Rectal smooth muscle tissue (tissue), 1 donor: ENCODE measurements at regions not wholly inside any gene's neighbourhood (a gene's known extent, or its start where the extent isn't known, plus 50 kb on each side); places are given as distances from the start of the nearest gene placed in this dataset.
"Not testable (repeated sequence)": the region's sequence is repeated elsewhere in the genome, so short reads cannot be mapped to it uniquely, and the experiment has no call there.

Experiments
- H3K27ac ChIP-seq: one replicate; pipeline ENCODE4 v1.7.0; 2013; ENCODE audit warnings: low read depth, low read length, inconsistent platforms
- H3K27me3 ChIP-seq: one replicate; pipeline ENCODE4 v1.7.0; 2013; ENCODE audit warnings: low read length; ENCODE audit not compliant: control insufficient read depth, insufficient read depth
- H3K36me3 ChIP-seq: one replicate; pipeline ENCODE4 v1.7.0; 2013; ENCODE audit warnings: low read length; ENCODE audit not compliant: control insufficient read depth, insufficient read depth
- H3K4me1 ChIP-seq: one replicate; pipeline ENCODE4 v1.7.0; 2013; ENCODE audit warnings: low read length; ENCODE audit not compliant: control insufficient read depth, insufficient read depth
- H3K4me3 ChIP-seq: one replicate; pipeline ENCODE4 v1.7.0; 2013; ENCODE audit warnings: low read length
- H3K9ac ChIP-seq: one replicate; pipeline ENCODE4 v1.7.0; 2013; ENCODE audit warnings: low read length

DNA sequence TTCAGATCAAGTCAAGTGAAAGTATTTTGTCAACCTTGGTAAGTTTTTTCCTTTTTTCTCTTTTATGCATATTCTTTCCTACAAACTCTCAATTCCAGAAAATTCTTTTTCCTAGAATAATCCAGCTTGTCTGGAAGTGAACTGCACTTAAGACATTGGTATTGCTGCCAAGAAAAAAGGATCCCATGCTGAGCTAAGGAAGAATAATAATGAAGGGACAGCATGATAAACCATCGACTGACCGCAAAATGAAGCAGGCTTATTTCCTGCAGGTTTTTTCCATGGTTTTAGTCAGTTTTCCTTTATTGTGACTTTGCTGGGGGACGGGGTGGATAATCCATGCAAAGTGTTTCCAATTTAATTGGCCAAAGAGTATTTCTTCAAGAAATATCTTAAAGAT, 857.6 kb upstream of the SLC35B3 start:
- H3K9ac ChIP-seq: no peak overlapping the region
- H3K36me3 ChIP-seq: no peaks in the 10 kb centered on the region
- no peaks in the 10 kb centered on the region for H3K27me3 ChIP-seq
- no peak overlapping the region for H3K27ac ChIP-seq
- no peak overlapping the region for H3K4me3 ChIP-seq
- no peaks in the 10 kb centered on the region for H3K4me1 ChIP-seq

DNA sequence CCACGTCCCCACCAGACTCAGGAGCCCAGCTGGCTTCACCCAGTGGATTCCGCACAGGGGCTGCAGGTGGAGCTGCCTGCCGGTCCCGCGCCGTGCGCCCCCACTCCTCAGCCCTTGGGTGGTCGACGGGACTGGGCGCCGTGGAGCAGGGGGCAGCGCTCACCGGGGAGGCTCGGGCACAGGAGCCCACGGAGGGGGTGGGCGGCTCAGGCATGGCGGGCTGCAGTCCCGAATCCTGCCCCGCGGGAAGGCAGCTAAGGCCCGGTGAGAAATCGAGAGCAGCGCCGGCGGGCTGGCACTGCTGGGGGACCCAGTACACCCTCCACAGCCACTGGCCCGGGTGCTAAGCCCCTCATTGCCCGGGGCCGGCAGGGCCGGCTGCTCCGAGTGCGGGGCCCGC, 855.0 kb upstream of the SLC35B3 start:
- H3K36me3 ChIP-seq, H3K9ac ChIP-seq, H3K4me1 ChIP-seq, H3K27me3 ChIP-seq, H3K27ac ChIP-seq, H3K4me3 ChIP-seq: not testable (repeated sequence)

DNA sequence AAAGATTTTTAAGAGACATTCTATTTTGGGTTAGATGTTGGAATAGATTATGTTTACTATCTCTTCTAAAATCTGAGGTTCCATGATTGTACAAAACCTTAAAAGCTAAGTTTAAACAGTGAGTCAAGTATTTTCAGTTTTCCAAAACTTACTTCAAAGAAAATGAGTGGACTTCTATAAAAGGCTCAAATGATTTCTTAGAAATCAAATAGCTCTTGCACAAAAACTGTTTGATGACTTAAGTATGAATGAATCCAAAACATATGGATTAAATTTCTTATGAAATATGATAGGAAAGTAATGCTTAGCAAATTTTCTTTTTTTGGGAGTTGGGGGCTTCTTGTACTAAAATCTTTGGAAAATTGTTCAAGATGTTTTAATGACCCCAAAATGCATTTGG, 837.3 kb upstream of the SLC35B3 start:
- no peaks in the 10 kb centered on the region for H3K36me3 ChIP-seq
- no peaks in the 10 kb centered on the region for H3K4me1 ChIP-seq
- H3K27ac ChIP-seq: no peak overlapping the region
- no peaks in the 10 kb centered on the region for H3K27me3 ChIP-seq
- H3K9ac ChIP-seq: no peak overlapping the region
- H3K4me3 ChIP-seq: no peak overlapping the region

DNA sequence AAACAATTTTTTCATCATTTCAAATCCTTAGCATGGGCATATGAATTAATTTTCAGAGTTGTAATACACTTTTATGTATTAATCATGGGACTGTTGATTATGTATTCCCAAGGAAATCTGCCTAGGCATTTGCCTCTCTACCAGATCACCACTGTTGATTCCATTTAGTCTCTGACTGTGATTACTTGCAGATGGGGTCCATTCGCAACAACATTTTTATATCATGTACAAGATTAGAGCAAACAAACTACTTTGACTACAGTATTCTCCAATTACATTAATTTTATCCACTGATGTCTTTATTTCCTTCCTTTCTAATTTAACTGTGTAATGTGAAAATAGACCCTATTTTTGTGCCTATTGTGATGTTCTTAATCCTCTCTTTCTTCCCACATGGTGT, 831.4 kb upstream of the SLC35B3 start:
- Histone ChIP-seq H3K36me3 (no peaks in the 10 kb centered on the region), H3K27me3 (no peaks in the 10 kb centered on the region)

DNA sequence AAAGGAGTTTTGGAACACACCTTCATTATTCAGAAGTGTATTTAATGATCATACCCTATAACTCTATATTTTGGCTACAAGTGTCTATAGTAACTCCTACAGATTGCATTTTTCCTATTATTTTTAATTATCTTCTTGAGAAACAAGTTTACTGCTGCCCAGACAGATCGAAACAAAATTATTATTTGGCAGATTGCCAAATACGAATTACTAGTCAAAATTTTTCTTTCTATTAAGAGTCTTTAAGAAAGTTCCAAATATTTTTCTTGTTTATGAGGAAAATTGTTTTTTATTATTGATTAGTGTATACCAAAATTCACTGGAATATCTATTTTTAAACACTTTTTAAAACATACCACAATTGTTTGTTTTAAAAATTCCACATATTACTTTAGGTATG, 821.9 kb upstream of the SLC35B3 start:
- Histone ChIP-seq H3K27me3 (no peaks in the 10 kb centered on the region), H3K36me3 (no peaks in the 10 kb centered on the region), H3K27ac (no peak overlapping the region), H3K4me3 (no peak overlapping the region), H3K4me1 (no peaks in the 10 kb centered on the region), H3K9ac (no peak overlapping the region)

More for the DNA sequence above, 831.4 kb upstream of the SLC35B3 start:
- no peaks in the 10 kb centered on the region for H3K4me1 ChIP-seq
- H3K9ac ChIP-seq: no peak overlapping the region
- H3K27ac ChIP-seq: no peak overlapping the region
- H3K4me3 ChIP-seq: no peak overlapping the region

DNA sequence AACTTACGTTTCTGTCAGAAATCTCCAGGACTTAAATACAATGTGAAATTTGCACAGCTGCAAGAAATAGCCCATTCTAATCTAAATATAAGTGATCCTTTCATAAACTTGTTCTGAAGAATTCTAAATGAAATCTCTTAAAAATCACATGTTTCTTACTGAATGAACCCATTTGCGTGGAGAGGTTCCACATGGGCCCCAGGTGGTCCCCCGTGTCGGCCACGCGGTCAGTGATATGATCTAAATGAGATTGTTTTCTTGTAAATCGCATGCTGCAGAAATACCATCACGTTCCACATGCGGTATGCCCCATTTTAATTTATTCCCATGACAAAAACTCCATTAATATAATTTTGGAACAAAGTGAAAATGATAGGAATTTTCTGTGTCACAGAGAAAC, 818.9 kb upstream of the SLC35B3 start:
- Histone ChIP-seq H3K36me3 (no peaks in the 10 kb centered on the region), H3K4me3 (no peak overlapping the region), H3K4me1 (no peaks in the 10 kb centered on the region), H3K9ac (no peak overlapping the region), H3K27ac (no peak overlapping the region), H3K27me3 (no peaks in the 10 kb centered on the region)

DNA sequence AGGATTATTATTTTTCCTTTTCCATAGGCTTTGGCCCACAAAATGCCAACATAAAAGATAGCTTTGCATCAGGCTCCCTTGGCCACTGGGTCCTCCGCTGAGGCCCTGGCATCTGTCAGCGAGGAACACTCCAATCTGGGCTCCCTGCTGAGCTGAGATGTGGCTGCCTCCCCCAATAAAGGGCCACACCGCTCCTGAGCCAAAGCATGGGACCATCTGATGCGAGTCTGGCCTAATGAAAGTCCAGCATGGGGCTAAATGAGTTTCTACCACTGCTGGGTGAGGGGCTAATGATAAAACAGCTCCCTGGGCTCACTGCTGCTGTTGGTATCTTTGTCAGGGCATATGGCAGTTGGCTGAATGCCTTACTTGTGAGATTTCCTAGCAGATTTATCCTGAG, 817.5 kb upstream of the SLC35B3 start:
- Histone ChIP-seq H3K4me3 (no peak overlapping the region), H3K27ac (no peak overlapping the region), H3K9ac (no peak overlapping the region), H3K27me3 (no peaks in the 10 kb centered on the region), H3K36me3 (no peaks in the 10 kb centered on the region), H3K4me1 (no peaks in the 10 kb centered on the region)

DNA sequence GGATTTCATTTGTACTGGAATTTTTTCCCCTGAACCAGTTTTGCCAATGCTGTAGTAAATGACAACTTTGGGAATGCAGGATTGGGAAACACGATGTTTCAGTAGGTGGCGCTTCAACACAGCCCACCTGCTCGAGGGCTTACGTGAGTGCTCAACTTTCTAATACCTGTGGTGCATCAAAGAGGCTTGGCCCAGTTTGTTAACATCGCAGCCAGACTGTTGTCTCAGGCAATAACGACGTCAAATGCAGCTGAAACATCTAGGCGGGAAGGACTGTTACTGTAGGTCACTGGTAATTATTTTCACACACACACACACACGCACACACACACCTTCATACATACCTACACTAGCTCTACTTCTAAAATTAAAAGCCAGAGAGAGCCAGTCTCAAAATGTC, 815.5 kb upstream of the SLC35B3 start:
- no peak overlapping the region for H3K4me3 ChIP-seq
- no peaks in the 10 kb centered on the region for H3K36me3 ChIP-seq
- no peaks in the 10 kb centered on the region for H3K27me3 ChIP-seq
- no peak overlapping the region for H3K27ac ChIP-seq
- H3K9ac ChIP-seq: no peak overlapping the region
- no peaks in the 10 kb centered on the region for H3K4me1 ChIP-seq

DNA sequence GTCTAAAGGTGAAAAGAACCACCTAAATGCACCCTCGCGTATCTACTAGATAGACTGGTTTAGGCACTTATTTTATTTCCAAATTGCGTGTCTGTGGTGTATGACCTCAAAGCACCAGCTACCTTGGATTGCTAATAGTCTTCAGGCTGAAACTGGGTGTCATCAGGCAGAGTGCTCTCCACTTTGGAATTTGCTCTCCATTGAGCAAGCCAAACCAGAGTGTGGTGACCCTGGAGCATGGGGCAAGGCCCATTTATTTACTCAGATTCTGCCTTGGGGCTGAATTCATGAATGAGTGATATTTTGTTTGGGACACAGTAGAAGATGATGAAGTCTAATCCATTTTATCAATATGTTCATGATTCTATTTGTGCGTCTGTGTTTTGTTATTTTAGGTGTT, 812.8 kb upstream of the SLC35B3 start:
- H3K36me3 ChIP-seq: no peaks in the 10 kb centered on the region
- no peak overlapping the region for H3K4me3 ChIP-seq
- H3K27me3 ChIP-seq: no peaks in the 10 kb centered on the region
- H3K9ac ChIP-seq: no peak overlapping the region
- no peak overlapping the region for H3K27ac ChIP-seq
- no peaks in the 10 kb centered on the region for H3K4me1 ChIP-seq

DNA sequence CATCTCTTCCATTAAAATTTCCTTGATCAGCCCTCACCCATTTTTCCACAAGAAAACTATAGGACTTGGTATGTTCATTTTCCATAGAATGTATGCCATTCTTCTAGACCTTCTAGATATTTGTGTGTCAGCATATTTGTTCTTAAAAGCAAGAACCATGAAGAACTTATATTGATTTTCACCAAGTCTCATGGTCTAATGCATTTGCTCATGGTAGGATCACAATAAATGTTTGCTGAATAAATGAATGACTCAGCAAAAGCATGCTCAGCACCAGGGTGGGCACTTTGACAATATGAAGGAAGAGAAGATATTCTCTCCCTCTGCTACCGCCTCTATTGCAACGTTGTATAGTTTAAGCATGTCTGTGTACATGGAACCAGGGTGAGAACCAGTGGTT, 805.5 kb upstream of the SLC35B3 start:
- no peak overlapping the region for H3K27ac ChIP-seq
- H3K27me3 ChIP-seq: no peaks in the 10 kb centered on the region
- H3K9ac ChIP-seq: no peak overlapping the region
- H3K36me3 ChIP-seq: no peaks in the 10 kb centered on the region
- no peak overlapping the region for H3K4me3 ChIP-seq
- no peaks in the 10 kb centered on the region for H3K4me1 ChIP-seq

DNA sequence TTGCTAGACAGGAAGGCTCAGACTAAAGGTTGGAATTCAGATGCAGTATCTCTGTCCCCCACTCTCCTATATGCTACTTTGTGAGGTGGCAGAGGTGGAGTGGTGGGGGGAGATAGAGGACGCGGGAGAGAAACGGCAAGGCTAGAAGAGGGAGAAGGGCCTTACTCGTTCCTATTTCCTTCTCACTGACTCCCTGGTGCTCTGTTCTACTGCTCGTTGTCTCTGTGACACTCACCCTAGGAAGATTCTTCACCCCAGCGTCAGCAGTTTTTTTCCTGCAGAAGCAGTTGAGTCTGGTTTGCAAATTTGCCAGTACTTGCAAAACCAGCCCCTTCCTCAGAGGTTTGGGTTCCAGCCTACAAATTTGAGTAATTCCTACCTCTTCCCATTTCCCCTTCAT, 801.1 kb upstream of the SLC35B3 start:
- no peaks in the 10 kb centered on the region for H3K27me3 ChIP-seq
- no peak overlapping the region for H3K27ac ChIP-seq
- H3K36me3 ChIP-seq: no peaks in the 10 kb centered on the region
- no peak overlapping the region for H3K9ac ChIP-seq
- H3K4me3 ChIP-seq: no peak overlapping the region
- no peaks in the 10 kb centered on the region for H3K4me1 ChIP-seq

DNA sequence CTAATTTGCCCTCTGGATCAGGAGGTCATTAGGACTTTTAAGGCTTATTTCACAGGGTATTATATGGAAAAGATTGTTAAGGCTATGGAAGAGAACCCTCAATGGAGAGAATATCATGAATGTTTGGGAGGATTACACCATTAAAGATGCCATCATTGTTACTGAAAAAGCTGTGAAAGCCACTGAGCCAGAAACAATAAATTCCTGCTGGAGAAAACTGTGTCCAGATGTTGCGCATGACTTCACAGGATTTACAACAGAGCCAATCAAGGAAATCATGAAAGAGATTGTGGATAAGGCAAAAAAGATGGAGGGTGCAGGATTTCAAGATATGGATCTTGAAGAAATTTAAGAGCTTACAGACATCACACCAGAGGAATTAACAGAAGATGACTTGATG, 798.3 kb upstream of the SLC35B3 start:
- Histone ChIP-seq H3K27ac (no peak overlapping the region), H3K27me3 (no peaks in the 10 kb centered on the region), H3K4me3 (no peak overlapping the region), H3K9ac (no peak overlapping the region), H3K4me1 (no peaks in the 10 kb centered on the region), H3K36me3 (no peaks in the 10 kb centered on the region)

DNA sequence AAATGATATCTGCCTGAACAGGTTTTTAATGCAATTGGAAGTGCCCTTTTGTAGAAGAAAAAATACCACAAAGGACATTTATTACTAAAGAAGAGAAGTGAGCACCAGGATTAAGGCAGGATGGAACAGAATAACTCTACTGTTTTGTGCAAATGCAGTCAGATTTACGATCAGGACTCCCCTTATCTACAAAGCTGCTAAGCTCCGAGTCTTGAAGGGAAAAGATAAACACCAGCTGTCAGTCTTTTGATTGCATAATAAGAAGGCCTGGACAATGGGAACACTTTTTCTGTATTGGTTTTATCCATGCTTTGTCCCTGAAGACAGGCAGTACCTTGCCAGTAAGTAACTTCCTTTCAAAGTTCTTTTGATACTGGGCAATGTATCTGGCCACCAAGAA, 797.9 kb upstream of the SLC35B3 start:
- no peak overlapping the region for H3K4me3 ChIP-seq
- H3K27me3 ChIP-seq: no peaks in the 10 kb centered on the region
- H3K9ac ChIP-seq: no peak overlapping the region
- no peak overlapping the region for H3K27ac ChIP-seq
- H3K4me1 ChIP-seq: no peaks in the 10 kb centered on the region
- no peaks in the 10 kb centered on the region for H3K36me3 ChIP-seq

DNA sequence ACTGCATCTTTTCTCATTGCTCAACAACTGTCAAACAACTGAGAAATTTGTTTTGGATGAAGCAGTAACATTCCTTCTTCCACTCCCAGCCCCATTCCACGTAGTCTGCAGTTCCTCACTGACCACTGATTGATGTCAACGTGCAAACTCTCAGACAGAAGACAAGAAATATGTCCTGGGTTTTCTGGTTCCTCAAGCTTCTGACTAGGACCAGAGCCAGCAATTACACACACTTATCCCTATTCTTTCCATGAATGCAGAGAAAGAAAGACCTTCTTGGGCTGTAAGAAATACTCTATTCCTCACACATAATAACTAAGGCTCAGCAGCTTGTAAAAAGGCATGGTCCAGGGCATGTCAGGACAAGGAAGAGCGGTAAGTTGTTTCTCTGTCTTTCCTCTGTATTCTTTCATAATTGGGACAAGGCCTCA, 790.1 kb upstream of the SLC35B3 start:
- H3K36me3 ChIP-seq: no peaks in the 10 kb centered on the region
- H3K9ac ChIP-seq: no peak overlapping the region
- H3K27ac ChIP-seq: no peak overlapping the region
- no peaks in the 10 kb centered on the region for H3K27me3 ChIP-seq
- H3K4me3 ChIP-seq: no peak overlapping the region
- no peaks in the 10 kb centered on the region for H3K4me1 ChIP-seq
